Uterus (tissue), 2 donors: ENCODE measurements at regions not wholly inside any gene's neighbourhood (a gene's known extent, or its start where the extent isn't known, plus 50 kb on each side); places are given as distances from the start of the nearest gene placed in this dataset.

Experiments used
- POLR2A ChIP-seq, 2 donors: fragments of 450-650 bp; IDR thresholded peaks; one replicate each; pipeline ENCODE4 v1.6.1; 2016; ENCODE audit warnings: antibody characterized with exemption in 2 of 2, mild to moderate bottlenecking in 1 of 2, moderate library complexity in 1 of 2
- TF ChIP-seq, protein P1 (sequence below), 4 experiments: fragments of 200-600 bp in 2 of 4; fragments of 450-650 bp in 2 of 4; sonication (generic) in 2 of 4; IDR thresholded peaks; one replicate each; pipeline ENCODE4 v1.5.1; 2016 to 2019; ENCODE audit warnings: antibody characterized with exemption in 4 of 4, mild to moderate bottlenecking in 2 of 4, moderate library complexity in 1 of 4

DNA sequence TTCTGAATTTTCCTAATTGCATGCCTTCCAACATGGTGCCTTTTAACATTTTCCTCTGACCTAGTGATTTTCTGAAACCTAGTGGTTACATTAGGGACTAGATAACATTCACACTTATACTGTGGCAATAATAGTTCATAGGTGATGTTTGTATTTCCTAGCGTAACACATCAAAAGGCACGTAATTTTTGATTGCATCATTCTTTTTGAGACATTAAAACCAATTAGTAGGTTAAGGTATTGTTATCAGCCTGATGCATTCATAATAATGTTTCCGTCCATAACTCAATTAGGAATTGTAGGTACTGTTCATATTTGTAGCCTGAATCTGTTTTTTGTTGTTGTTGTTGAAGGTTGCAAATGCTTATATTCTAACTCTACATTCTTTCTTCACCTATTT lies 192.4 kb downstream of the ANXA1 start:
- TF ChIP-seq, protein P1, sequence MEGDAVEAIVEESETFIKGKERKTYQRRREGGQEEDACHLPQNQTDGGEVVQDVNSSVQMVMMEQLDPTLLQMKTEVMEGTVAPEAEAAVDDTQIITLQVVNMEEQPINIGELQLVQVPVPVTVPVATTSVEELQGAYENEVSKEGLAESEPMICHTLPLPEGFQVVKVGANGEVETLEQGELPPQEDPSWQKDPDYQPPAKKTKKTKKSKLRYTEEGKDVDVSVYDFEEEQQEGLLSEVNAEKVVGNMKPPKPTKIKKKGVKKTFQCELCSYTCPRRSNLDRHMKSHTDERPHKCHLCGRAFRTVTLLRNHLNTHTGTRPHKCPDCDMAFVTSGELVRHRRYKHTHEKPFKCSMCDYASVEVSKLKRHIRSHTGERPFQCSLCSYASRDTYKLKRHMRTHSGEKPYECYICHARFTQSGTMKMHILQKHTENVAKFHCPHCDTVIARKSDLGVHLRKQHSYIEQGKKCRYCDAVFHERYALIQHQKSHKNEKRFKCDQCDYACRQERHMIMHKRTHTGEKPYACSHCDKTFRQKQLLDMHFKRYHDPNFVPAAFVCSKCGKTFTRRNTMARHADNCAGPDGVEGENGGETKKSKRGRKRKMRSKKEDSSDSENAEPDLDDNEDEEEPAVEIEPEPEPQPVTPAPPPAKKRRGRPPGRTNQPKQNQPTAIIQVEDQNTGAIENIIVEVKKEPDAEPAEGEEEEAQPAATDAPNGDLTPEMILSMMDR (IDR thresholded peaks at IDR 0.05): no peak
- no peak for TF ChIP-seq POLR2A (IDR thresholded peaks at IDR 0.05)
